C1 segment of cervical spinal cord (tissue), 14 donors: ENCODE measurements at regions not wholly inside any gene's neighbourhood (a gene's known extent, or its start where the extent isn't known, plus 50 kb on each side); places are given as distances from the start of the nearest gene placed in this dataset.

Experiments used
- DNase-seq, 14 donors: peaks; one replicate each; lab custom pipeline; 2025; lab: John Stamatoyannopoulos, UW

- DNase-seq = no peak
Observed at GRCh38 chr20:4600308-4601014, 85.8 kb upstream of the PRNP start.

GRCh38 chr20:4597215-4597614, 89.0 kb upstream of the PRNP start:
- DNase-seq = no peak

- no peak for DNase-seq
Observed at GRCh38 chr20:4593149-4593525, 93.1 kb upstream of the PRNP start.

- peak in 5 of 14 donors; percentile 6 to 47 (median 18) for DNase-seq
Observed at GRCh38 chr20:4592316-4593148, 93.7 kb upstream of the PRNP start.

GRCh38 chr20:4591975-4592315, 94.3 kb upstream of the PRNP start:
- DNase-seq = no peak

GRCh38 chr20:4585758-4586157, 100.5 kb upstream of the PRNP start:
- DNase-seq = no peak

GRCh38 chr20:4585104-4585753, 101.0 kb upstream of the PRNP start:
- no peak for DNase-seq

- no peak for DNase-seq
Observed at GRCh38 chr20:4584510-4584909, 101.7 kb upstream of the PRNP start.

- DNase-seq = no peak
Observed at GRCh38 chr20:4581838-4582237, 104.4 kb upstream of the PRNP start.

GRCh38 chr20:4578375-4578774, 107.9 kb upstream of the PRNP start:
- no peak for DNase-seq

GRCh38 chr20:4574356-4574690, 111.9 kb upstream of the PRNP start:
- DNase-seq = no peak

GRCh38 chr20:4573564-4574355, 112.5 kb upstream of the PRNP start:
- DNase-seq = no peak

- no peak for DNase-seq
Observed at GRCh38 chr20:4571759-4572531, 114.3 kb upstream of the PRNP start.

GRCh38 chr20:4569865-4570264, 116.4 kb upstream of the PRNP start:
- DNase-seq = no peak

GRCh38 chr20:4569092-4569491, 117.2 kb upstream of the PRNP start:
- no peak for DNase-seq

- DNase-seq = no peak
Observed at GRCh38 chr20:4568361-4568959, 117.8 kb upstream of the PRNP start.

- no peak for DNase-seq
Observed at GRCh38 chr20:4567170-4567569, 119.1 kb upstream of the PRNP start.

- DNase-seq = no peak
Observed at GRCh38 chr20:4563534-4563933, 122.7 kb upstream of the PRNP start.

- DNase-seq = no peak
Observed at GRCh38 chr20:4563031-4563430, 123.2 kb upstream of the PRNP start.

- no peak for DNase-seq
Observed at GRCh38 chr20:4560667-4561066, 125.6 kb upstream of the PRNP start.

- DNase-seq = no peak
Observed at GRCh38 chr20:4559906-4560305, 126.3 kb upstream of the PRNP start.
